IPS-15b (cell line): ENCODE measurements at regions not wholly inside any gene's neighbourhood (a gene's known extent, or its start where the extent isn't known, plus 50 kb on each side); places are given as distances from the start of the nearest gene placed in this dataset.
"Not testable (repeated sequence)": the region's sequence is repeated elsewhere in the genome, so short reads cannot be mapped to it uniquely, and the experiment has no call there.

Source experiments
- H3K27me3 ChIP-seq: one replicate; pipeline ENCODE4 v1.6.1; 2013; ENCODE audit warnings: low read length; ENCODE audit not compliant: control insufficient read depth, insufficient read depth
- H3K36me3 ChIP-seq: one replicate; pipeline ENCODE4 v1.6.1; 2013; ENCODE audit warnings: low read length; ENCODE audit not compliant: control insufficient read depth, insufficient read depth
- H3K4me1 ChIP-seq: one replicate; pipeline ENCODE4 v1.6.1; 2013; ENCODE audit warnings: mild to moderate bottlenecking, low read length; ENCODE audit not compliant: control insufficient read depth, insufficient read depth
- H3K4me3 ChIP-seq: one replicate; pipeline ENCODE4 v1.5.1; 2013; ENCODE audit warnings: low read depth, low read length
- H3K9ac ChIP-seq: one replicate; pipeline ENCODE4 v1.6.1; 2013; ENCODE audit warnings: low read depth, mild to moderate bottlenecking, low read length
- H3K9me3 ChIP-seq: one replicate; pipeline ENCODE4 v1.6.1; 2013; ENCODE audit warnings: mild to moderate bottlenecking, low read length; ENCODE audit not compliant: control insufficient read depth, insufficient read depth

- not testable (repeated sequence) for H3K9me3 ChIP-seq, H3K4me3 ChIP-seq, H3K4me1 ChIP-seq, H3K9ac ChIP-seq, H3K36me3 ChIP-seq, H3K27me3 ChIP-seq
These were observed 493.6 kb downstream of the KLF12 start for GRCh38 chr13:73640476-73641179.

- H3K27me3 ChIP-seq, result no peaks in the 10 kb centered on the region
- peaks cover 3% of the 10 kb centered on the region for H3K4me1 ChIP-seq
- no peak overlapping the region for H3K4me3 ChIP-seq
- H3K9me3 ChIP-seq, result no peaks in the 10 kb centered on the region
- no peak overlapping the region for H3K9ac ChIP-seq
- H3K36me3 ChIP-seq, result no peaks in the 10 kb centered on the region
These were observed 498.9 kb downstream of the KLF12 start for GRCh38 chr13:73635166-73635787.

- Histone ChIP-seq H3K9ac (no peak overlapping the region), H3K9me3 (no peaks in the 10 kb centered on the region), H3K4me1 (peaks cover 3% of the 10 kb centered on the region), H3K4me3 (no peak overlapping the region), H3K27me3 (no peaks in the 10 kb centered on the region), H3K36me3 (no peaks in the 10 kb centered on the region)
These were observed 500.3 kb downstream of the KLF12 start for GRCh38 chr13:73633817-73634460.

GRCh38 chr13:73631411-73631810 lies 502.8 kb downstream of the KLF12 start:
- no peaks in the 10 kb centered on the region for H3K27me3 ChIP-seq
- no peak overlapping the region for H3K4me3 ChIP-seq
- no peak overlapping the region for H3K9ac ChIP-seq
- no peaks in the 10 kb centered on the region for H3K36me3 ChIP-seq
- no peaks in the 10 kb centered on the region for H3K9me3 ChIP-seq
- H3K4me1 ChIP-seq, result peaks cover 3% of the 10 kb centered on the region

- Histone ChIP-seq H3K27me3 (no peaks in the 10 kb centered on the region), H3K9ac (no peak overlapping the region), H3K4me3 (no peak overlapping the region), H3K36me3 (no peaks in the 10 kb centered on the region), H3K4me1 (no peaks in the 10 kb centered on the region), H3K9me3 (no peaks in the 10 kb centered on the region)
These were observed 508.5 kb downstream of the KLF12 start for GRCh38 chr13:73625562-73626339.

- no peaks in the 10 kb centered on the region for H3K27me3 ChIP-seq
- peaks cover 4% of the 10 kb centered on the region for H3K4me1 ChIP-seq
- H3K4me3 ChIP-seq, result no peak overlapping the region
- H3K36me3 ChIP-seq, result no peaks in the 10 kb centered on the region
- no peak overlapping the region for H3K9ac ChIP-seq
- H3K9me3 ChIP-seq, result no peaks in the 10 kb centered on the region
These were observed 510.9 kb downstream of the KLF12 start for GRCh38 chr13:73623281-73623680.

- H3K27me3 ChIP-seq, result no peaks in the 10 kb centered on the region
- H3K4me3 ChIP-seq, result no peak overlapping the region
- peaks cover 4% of the 10 kb centered on the region for H3K4me1 ChIP-seq
- no peaks in the 10 kb centered on the region for H3K9me3 ChIP-seq
- no peak overlapping the region for H3K9ac ChIP-seq
- no peaks in the 10 kb centered on the region for H3K36me3 ChIP-seq
These were observed 511.8 kb downstream of the KLF12 start for GRCh38 chr13:73622381-73622780.

GRCh38 chr13:73618275-73618865 lies 515.8 kb downstream of the KLF12 start:
- H3K4me1 ChIP-seq, result peaks cover 4% of the 10 kb centered on the region

GRCh38 chr13:73616861-73617260 lies 517.3 kb downstream of the KLF12 start:
- Histone ChIP-seq H3K9me3 (no peaks in the 10 kb centered on the region), H3K9ac (no peak overlapping the region), H3K4me3 (no peak overlapping the region), H3K4me1 (peaks cover 4% of the 10 kb centered on the region), H3K36me3 (no peaks in the 10 kb centered on the region), H3K27me3 (no peaks in the 10 kb centered on the region)

More at GRCh38 chr13:73618275-73618865, 515.8 kb downstream of the KLF12 start:
- no peaks in the 10 kb centered on the region for H3K36me3 ChIP-seq
- H3K9ac ChIP-seq, result no peak overlapping the region
- H3K27me3 ChIP-seq, result no peaks in the 10 kb centered on the region
- H3K4me3 ChIP-seq, result no peak overlapping the region
- no peaks in the 10 kb centered on the region for H3K9me3 ChIP-seq

- Histone ChIP-seq H3K36me3 (no peaks in the 10 kb centered on the region), H3K27me3 (no peaks in the 10 kb centered on the region), H3K4me1 (peaks cover 3% of the 10 kb centered on the region), H3K9me3 (no peaks in the 10 kb centered on the region), H3K4me3 (no peak overlapping the region), H3K9ac (no peak overlapping the region)
These were observed 523.2 kb downstream of the KLF12 start for GRCh38 chr13:73610799-73611592.
